Uterus (tissue), 3 donors: ENCODE measurements at regions not wholly inside any gene's neighbourhood (a gene's known extent, or its start where the extent isn't known, plus 50 kb on each side); places are given as distances from the start of the nearest gene placed in this dataset.

ENCODE experiments used
- DNase-seq, 2 donors: peaks; one replicate each; pipeline ENCODE4 v3.0.0-alpha.2; 2019 to 2020
- H3K27ac ChIP-seq, 2 donors: fragments of 200-600 bp; sonication (generic); 1 replicate in 1 of 2; 2 replicates in 1 of 2; pipeline ENCODE4 v1.5.1; 2016 to 2018
- H3K27me3 ChIP-seq, 2 donors: fragments of 200-600 bp; sonication (generic); one replicate each; pipeline ENCODE4 v1.5.1; 2018 to 2019; ENCODE audit warnings: control low read depth in 1 of 2
- H3K36me3 ChIP-seq, 2 donors: fragments of 200-600 bp; sonication (generic); one replicate each; pipeline ENCODE4 v1.5.1; 2019; ENCODE audit warnings: control low read depth in 1 of 2
- H3K4me1 ChIP-seq, 2 donors: fragments of 200-600 bp; sonication (generic); one replicate each; pipeline ENCODE4 v1.5.1; 2018 to 2019; ENCODE audit warnings: control low read depth in 1 of 2
- H3K4me3 ChIP-seq, 2 donors: fragments of 200-600 bp; sonication (generic); 1 replicate in 1 of 2; 2 replicates in 1 of 2; pipeline ENCODE4 v1.5.1; 2018 to 2019; ENCODE audit warnings: mild to moderate bottlenecking in 1 of 2
- H3K9me3 ChIP-seq, 2 donors: fragments of 200-600 bp; sonication (generic); one replicate each; pipeline ENCODE4 v1.5.1; 2019; ENCODE audit warnings: control low read depth in 1 of 2
- POLR2A ChIP-seq, 2 donors: fragments of 450-650 bp; IDR thresholded peaks; one replicate each; pipeline ENCODE4 v1.6.1; 2016; ENCODE audit warnings: antibody characterized with exemption in 2 of 2, mild to moderate bottlenecking in 1 of 2, moderate library complexity in 1 of 2
- intact Hi-C: fragments of 100-400 bp; cut with DNase I; formaldehyde crosslinking; loops from one replicate; pipeline ENCODE4 v1.15.1; 2023; ENCODE audit warnings: low total_unique reads
- TF ChIP-seq, protein P1 (sequence below), 4 experiments: fragments of 200-600 bp in 2 of 4; fragments of 450-650 bp in 2 of 4; sonication (generic) in 2 of 4; IDR thresholded peaks; one replicate each; pipeline ENCODE4 v1.5.1; 2016 to 2019; ENCODE audit warnings: antibody characterized with exemption in 4 of 4, mild to moderate bottlenecking in 2 of 4, moderate library complexity in 1 of 4
- donor health status: DM: yes; HTN: yes; CAD: no.

DNA sequence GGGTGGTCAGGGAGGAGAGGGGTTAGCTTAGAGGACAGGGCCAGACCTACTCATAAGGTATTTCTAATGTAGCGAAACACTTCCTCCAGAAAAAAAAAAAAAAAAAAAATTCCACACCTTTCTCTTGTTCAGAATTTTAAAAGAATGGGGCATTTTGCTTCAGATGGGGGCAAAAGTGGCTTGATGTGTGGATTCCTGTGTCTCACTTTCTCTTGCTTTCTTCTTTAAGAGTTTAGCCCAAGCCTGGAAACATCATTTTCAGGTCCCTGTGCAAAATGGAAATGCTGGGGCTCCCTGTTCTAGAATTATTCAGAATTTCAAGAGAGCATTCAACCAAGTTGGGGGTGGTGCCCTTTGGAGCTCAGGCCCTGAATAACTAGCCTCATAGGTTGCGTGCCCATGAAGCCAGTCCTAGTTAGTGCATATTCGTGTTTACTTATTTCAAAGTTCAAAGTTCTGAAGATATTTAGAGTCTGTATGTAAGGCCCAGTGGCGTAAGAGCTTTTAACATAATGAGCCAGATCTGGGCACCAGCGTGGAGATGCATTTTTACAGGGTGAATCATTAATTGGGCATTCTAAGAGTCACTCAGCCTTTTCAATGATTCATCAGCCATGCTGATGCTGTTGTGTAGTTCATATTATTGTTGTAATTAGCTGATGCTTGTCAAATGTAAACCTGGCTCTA lies 104.5 kb downstream of the RPLP1 start:
- Histone ChIP-seq H3K4me1 (no peaks in the 10 kb centered on the region), H3K27me3 (no peaks in the 10 kb centered on the region), H3K36me3 (no peaks in the 10 kb centered on the region), H3K9me3 (no peaks in the 10 kb centered on the region), H3K27ac (no peak overlapping the region), H3K4me3 (no peak overlapping the region)
- intact Hi-C loops: no loop called here
- TF ChIP-seq POLR2A (IDR thresholded peaks at IDR 0.05): no peak
- TF ChIP-seq, protein P1, sequence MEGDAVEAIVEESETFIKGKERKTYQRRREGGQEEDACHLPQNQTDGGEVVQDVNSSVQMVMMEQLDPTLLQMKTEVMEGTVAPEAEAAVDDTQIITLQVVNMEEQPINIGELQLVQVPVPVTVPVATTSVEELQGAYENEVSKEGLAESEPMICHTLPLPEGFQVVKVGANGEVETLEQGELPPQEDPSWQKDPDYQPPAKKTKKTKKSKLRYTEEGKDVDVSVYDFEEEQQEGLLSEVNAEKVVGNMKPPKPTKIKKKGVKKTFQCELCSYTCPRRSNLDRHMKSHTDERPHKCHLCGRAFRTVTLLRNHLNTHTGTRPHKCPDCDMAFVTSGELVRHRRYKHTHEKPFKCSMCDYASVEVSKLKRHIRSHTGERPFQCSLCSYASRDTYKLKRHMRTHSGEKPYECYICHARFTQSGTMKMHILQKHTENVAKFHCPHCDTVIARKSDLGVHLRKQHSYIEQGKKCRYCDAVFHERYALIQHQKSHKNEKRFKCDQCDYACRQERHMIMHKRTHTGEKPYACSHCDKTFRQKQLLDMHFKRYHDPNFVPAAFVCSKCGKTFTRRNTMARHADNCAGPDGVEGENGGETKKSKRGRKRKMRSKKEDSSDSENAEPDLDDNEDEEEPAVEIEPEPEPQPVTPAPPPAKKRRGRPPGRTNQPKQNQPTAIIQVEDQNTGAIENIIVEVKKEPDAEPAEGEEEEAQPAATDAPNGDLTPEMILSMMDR (IDR thresholded peaks at IDR 0.05): no peak
- DNase-seq: no peak

DNA sequence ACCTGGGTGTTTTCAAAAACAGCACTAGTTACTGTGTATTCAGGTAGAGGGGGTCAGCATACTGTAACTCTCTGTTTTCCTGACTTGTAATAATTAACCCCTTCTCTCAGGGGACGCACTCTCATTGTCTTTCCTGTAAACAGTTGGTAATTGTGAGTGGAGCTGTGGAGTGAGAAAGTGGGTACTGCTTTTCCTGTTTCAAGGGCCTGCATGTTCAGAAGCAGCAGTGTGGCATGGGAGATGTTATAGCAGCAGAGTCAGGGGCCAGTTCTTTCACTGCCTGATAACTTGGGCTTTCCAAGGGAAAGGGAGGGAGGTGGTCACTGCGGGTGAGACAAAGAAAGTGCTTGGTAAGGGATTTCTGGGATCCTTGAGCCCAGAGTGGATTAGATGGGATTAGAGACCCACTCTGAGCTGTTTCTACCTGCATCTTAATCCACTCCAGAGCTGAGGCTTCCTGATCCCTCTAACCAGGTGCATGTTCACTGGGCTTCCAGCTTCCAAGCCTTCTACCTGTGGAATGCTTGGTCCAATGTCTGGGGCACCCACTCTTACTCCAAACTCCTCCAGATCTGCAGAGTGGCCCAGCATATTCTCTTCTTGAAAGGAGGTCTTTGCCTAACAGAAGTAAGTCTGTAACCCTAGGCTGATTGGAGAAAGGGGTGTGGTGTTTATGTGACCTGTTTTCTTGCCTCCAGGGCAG lies 105.2 kb downstream of the RPLP1 start:
- H3K27ac ChIP-seq: no peak overlapping the region

DNA sequence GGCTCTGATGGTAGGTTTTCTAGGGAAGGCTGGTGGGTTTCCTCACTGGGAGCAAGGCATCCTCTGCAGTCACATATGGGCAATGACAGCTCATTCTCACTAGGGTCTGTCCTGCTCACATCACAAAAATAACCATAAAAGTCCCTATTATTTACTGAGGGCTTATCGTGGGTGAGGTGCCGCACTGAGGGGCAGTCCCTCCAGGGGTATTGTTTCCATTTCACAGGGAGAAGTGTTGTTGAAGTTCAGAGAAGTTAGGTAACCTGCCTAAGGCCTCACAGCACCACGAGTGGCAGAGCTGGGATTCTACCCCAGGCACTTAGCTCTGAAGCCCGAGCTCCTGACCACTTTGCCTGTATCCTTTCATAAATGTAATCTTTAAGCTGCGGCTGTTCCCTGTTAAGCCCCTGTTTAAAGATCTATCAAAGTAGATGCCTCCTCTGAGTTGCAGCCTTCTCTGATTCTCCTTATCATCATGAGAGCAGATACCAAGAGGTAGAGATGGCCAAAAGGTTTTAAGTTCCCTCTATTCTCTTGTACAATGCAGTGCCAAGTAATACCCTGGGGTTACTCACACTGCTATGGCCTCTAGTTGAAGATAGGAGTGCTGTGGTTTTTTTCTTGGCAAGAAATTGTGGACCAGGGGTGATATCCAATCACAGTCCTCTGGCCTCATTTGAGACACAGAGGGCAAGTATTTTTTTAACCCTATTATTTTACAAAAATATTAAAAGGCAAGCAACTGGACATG lies 107.0 kb downstream of the RPLP1 start:
- Histone ChIP-seq H3K4me3 (no peak overlapping the region), H3K27me3 (no peaks in the 10 kb centered on the region), H3K27ac (no peak overlapping the region), H3K4me1 (no peaks in the 10 kb centered on the region), H3K36me3 (no peaks in the 10 kb centered on the region), H3K9me3 (no peaks in the 10 kb centered on the region)
- no peak for DNase-seq
- TF ChIP-seq, protein P1 (IDR thresholded peaks at IDR 0.05): no peak
- TF ChIP-seq POLR2A (IDR thresholded peaks at IDR 0.05): no peak
- intact Hi-C loops: no loop called here

More for the DNA sequence above, 105.2 kb downstream of the RPLP1 start:
- Histone ChIP-seq H3K4me1 (no peaks in the 10 kb centered on the region), H3K4me3 (no peak overlapping the region), H3K27me3 (no peaks in the 10 kb centered on the region), H3K36me3 (no peaks in the 10 kb centered on the region), H3K9me3 (no peaks in the 10 kb centered on the region)
- TF ChIP-seq POLR2A (IDR thresholded peaks at IDR 0.05): no peak
- intact Hi-C loops: no loop called here
- DNase-seq: no peak

DNA sequence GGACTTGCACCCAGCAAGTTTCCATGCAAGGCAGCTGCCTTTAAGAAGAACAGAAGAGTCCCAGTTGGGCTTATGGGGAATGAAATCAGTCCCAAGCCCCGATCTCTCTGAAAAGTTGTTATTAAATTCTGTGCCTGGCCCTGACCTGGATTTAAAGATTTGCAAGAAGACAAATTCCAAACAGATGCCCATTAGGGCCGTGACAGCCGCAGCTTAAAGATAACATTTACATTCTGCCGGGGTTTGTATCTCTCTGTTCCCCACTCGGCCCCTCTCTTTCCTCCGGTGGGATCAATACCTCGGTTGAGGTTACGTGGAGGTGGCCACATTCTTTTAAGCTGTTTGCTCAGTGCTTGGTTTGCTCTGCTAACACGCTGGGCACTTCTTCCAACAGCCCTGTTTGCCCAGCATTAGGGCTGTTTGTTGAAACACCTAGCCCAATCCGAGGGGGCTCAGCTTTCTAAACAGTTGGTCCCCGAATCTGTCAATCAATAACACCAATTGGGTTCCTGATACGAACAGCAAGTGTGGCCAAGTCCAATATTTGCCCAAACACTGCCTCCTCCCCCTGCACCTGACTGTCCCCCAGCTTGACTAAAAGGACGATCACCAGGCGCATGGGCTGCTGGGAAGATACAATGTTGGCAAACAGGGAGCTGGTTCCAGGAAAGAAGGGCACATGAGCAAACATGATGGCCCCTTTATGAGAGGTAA lies 108.6 kb downstream of the RPLP1 start:
- DNase-seq: no peak

DNA sequence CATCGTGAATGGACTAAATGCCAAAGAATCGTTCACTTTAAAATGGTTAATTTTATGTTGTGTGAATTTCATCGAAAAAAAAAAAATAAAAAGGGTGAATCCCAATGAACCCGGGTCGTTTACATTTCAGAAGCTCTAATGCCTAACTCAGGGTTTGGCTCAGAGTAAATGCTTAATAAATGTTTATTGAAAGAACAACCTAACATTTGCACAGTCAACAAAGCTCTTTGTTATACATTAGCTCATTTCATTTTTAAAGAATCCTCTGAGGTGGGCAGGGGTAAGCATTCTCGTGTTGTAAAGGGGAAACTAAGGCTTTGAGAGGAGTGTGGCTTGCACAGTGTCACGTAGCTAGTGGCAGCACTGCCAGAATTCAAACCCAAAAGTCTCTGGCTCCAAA lies 109.5 kb downstream of the RPLP1 start:
- Histone ChIP-seq H3K27ac (no peak overlapping the region), H3K36me3 (no peaks in the 10 kb centered on the region), H3K4me3 (no peak overlapping the region), H3K4me1 (no peaks in the 10 kb centered on the region), H3K27me3 (no peaks in the 10 kb centered on the region), H3K9me3 (no peaks in the 10 kb centered on the region)
- DNase-seq: no peak
- intact Hi-C loops: no loop called here
- no peak for TF ChIP-seq POLR2A (IDR thresholded peaks at IDR 0.05)

More for the DNA sequence above, 108.6 kb downstream of the RPLP1 start:
- no peaks in the 10 kb centered on the region for H3K27me3 ChIP-seq
- H3K4me1 ChIP-seq: no peaks in the 10 kb centered on the region
- TF ChIP-seq, protein P1 (IDR thresholded peaks at IDR 0.05): no peak
- no peak for TF ChIP-seq POLR2A (IDR thresholded peaks at IDR 0.05)
- H3K4me3 ChIP-seq: no peak overlapping the region
- no peaks in the 10 kb centered on the region for H3K36me3 ChIP-seq
- no peaks in the 10 kb centered on the region for H3K9me3 ChIP-seq
- intact Hi-C loops: no loop called here
- no peak overlapping the region for H3K27ac ChIP-seq
